ENCODE measurements at regions not wholly inside any gene's neighbourhood (a gene's known extent, or its start where the extent isn't known, plus 50 kb on each side); places are given as distances from the start of the nearest gene placed in this dataset.

- DNase-seq (ENCODE audit: low read depth in 1 of 2, low spot score in 2 of 2): no peak
- Histone ChIP-seq H4K91ac (replicated peaks; ENCODE audit: insufficient read length, low read length) (no peak overlapping the region), H2BK20ac (ENCODE audit: low read length) (no peak overlapping the region), H3K14ac (ENCODE audit: insufficient read length) (no peak overlapping the region), H3K27ac (ENCODE audit: low read depth, low read length) (no peak overlapping the region), H3K79me2 (ENCODE audit: control insufficient read depth in 1 of 2, insufficient read depth in 2 of 2, low read length in 2 of 2) (no peaks in the 10 kb centered on the region), H2BK15ac (ENCODE audit: low read length) (no peak overlapping the region), H2BK12ac (ENCODE audit: low read depth, low read length) (no peak overlapping the region), H3K4ac (replicated peaks; ENCODE audit: insufficient read length, low read depth, low read length) (no peak overlapping the region), H3K79me1 (ENCODE audit: low read depth, low read length) (no peaks in the 10 kb centered on the region), H2AK5ac (ENCODE audit: low read depth, low read length) (no peak overlapping the region), H4K5ac (ENCODE audit: insufficient read length, low read depth, low read length) (no peak overlapping the region), H4K20me1 (replicated peaks in 1 of 2; ENCODE audit: control insufficient read depth in 1 of 2, insufficient read depth in 2 of 2, low read length in 2 of 2) (no peaks in the 10 kb centered on the region), H3K18ac (ENCODE audit: extremely low read depth, low read length) (no peak overlapping the region), H4K8ac (ENCODE audit: extremely low read depth, insufficient read depth, low read length) (no peak overlapping the region), H3K56ac (replicated peaks; ENCODE audit: insufficient read length, low read depth, low read length) (no peak overlapping the region), H3K27me3 (replicated peaks in 1 of 4; ENCODE audit: control insufficient read depth in 3 of 4, extremely low read depth in 1 of 4, insufficient read depth in 3 of 4, low read length in 3 of 4) (peaks cover 0 to 1% (median 0%) of the 10 kb centered on the region in 4 experiments; a peak in 1 of 7 replicates), H3K4me2 (ENCODE audit: insufficient read depth in 1 of 2, low read depth in 2 of 2, low read length in 2 of 2) (no peak overlapping the region), H3K23ac (ENCODE audit: insufficient read length) (no peak overlapping the region), H3K4me1 (replicated peaks in 1 of 4; ENCODE audit: control insufficient read depth in 3 of 4, insufficient read depth in 4 of 4, low read length in 3 of 4) (no peaks in the 10 kb centered on the region), H2BK5ac (ENCODE audit: low read depth, low read length) (no peak overlapping the region), H3K36me3 (ENCODE audit: control insufficient read depth in 2 of 4, insufficient read depth in 4 of 4, low read length in 3 of 4) (no peaks in the 10 kb centered on the region), H3K9me3 (ENCODE audit: insufficient read depth in 2 of 2, low read depth in 1 of 2, low read length in 1 of 2) (0 out of 4 replicates have a peak, but pooled peaks cover 0 to 2% of the 10 kb centered on the region in 2 experiments), H2BK120ac (replicated peaks; ENCODE audit: low read depth, low read length) (no peak overlapping the region), H3K23me2 (ENCODE audit: low read depth, low read length) (no peaks in the 10 kb centered on the region), H3K4me3 (ENCODE audit: extremely low read depth in 1 of 4, insufficient read depth in 2 of 4, low read depth in 3 of 4, low read length in 4 of 4) (no peak overlapping the region), H3K9ac (replicated peaks in 1 of 4; ENCODE audit: extremely low read depth in 1 of 4, low read depth in 3 of 4, low read length in 3 of 4) (no peak overlapping the region), H2AFZ (ENCODE audit: low read length) (no peak overlapping the region)
- FAIRE-seq: no peak
- POLR2A ChIA-PET (ENCODE audit: partially characterized antibody): no interaction called here
- CTCF ChIA-PET (ENCODE audit: partially characterized antibody): interaction anchor here (0.6 to 0.8 kb wide), 2 partner anchors 54 to 1084 kb away, joined by 3 read pairs; no protein-coding TSS in a partner anchor
- 78% methylated on average over 2 of the region's 2 CpGs; no CpG with 5 or more reads in 1 of the 2 experiments for WGBS, 2 experiments (ENCODE audit: extremely low coverage in 1 of 2, insufficient coverage in 1 of 2, insufficient read length in 1 of 2, insufficient replicate concordance in 2 of 2, low coverage in 1 of 2, low lambda C conversion rate in 2 of 2, missing lambda C conversion rate in 1 of 2)
- TF ChIP-seq ASH2L (IDR thresholded peaks at IDR 0.05; ENCODE audit: low read length) (no peak), YY1 (IDR thresholded peaks at IDR 0.05; ENCODE audit: low read depth, low read length) (no peak), KDM1A (IDR thresholded peaks at IDR 0.05; ENCODE audit: borderline replicate concordance, low read length) (no peak), RBBP5 (IDR thresholded peaks at IDR 0.05; ENCODE audit: borderline replicate concordance, low read depth, low read length) (no peak), ZNF274 (IDR thresholded peaks at IDR 0.05; ENCODE audit: borderline replicate concordance, extremely low read depth, low read length) (no peak), SRF (IDR thresholded peaks at IDR 0.05; ENCODE audit: low read depth, low read length) (no peak), RAD21 (IDR thresholded peaks at IDR 0.05 in 1 of 2, conservative IDR thresholded peaks at IDR 0.05 in 1 of 2; ENCODE audit: low read depth in 2 of 2, low read length in 2 of 2) (no peak), BRCA1 (IDR thresholded peaks at IDR 0.05; ENCODE audit: low read depth, low read length) (no peak)
Measured at GRCh38 chr4:13782231-13782630, 154.7 kb upstream of the BOD1L1 start.

All from H1 (cell line).